G401 (cell line): ENCODE measurements at regions not wholly inside any gene's neighbourhood (a gene's known extent, or its start where the extent isn't known, plus 50 kb on each side); places are given as distances from the start of the nearest gene placed in this dataset.
"Not testable (repeated sequence)": the region's sequence is repeated elsewhere in the genome, so short reads cannot be mapped to it uniquely, and the experiment has no call there.

Experiments used
- DNase-seq: peaks from one replicate; pipeline ENCODE4 v3.0.0-alpha.2; 2015; ENCODE audit warnings: low spot score
- in situ Hi-C: cut with HindIII; loops from 2 replicates; pipeline ENCODE4 v1.10.0; 2016; ENCODE audit warnings: low sequenced_read_pairs, mixed read lengths

DNA sequence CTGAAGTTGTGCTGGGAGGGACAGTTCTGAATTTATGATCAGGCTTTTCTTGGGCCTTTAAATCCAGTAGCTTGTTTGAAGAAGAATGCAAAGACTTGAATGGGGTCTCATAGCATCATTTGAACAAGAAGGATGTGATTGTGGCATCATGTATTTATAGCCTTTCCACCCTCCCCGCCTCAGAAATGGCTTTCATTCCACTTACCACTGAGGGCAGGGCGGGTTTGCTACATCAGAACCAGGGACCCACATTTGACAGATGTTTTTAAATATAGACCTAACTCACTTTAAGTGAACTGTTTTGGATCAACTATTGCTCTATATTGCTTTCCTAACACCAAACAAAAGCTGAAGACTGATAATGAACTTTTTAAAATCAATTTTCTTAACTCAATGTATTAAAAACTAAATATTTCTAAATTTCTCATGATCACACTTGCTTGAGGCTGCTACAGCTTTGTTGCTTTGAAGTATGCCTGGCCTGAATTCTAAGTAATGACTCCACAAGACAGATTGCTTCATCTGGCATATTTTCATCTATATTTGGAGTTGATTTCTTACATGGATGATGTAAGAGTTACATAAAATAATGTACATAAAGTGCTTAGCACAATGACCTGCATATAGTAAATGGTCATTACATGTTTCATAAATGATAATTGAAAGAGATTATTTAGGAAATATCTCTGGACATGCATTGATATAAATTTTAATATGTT is 1552.9 kb upstream of the SLC39A10 start:
- in situ Hi-C loops = no loop called here
- DNase-seq = no peak

DNA sequence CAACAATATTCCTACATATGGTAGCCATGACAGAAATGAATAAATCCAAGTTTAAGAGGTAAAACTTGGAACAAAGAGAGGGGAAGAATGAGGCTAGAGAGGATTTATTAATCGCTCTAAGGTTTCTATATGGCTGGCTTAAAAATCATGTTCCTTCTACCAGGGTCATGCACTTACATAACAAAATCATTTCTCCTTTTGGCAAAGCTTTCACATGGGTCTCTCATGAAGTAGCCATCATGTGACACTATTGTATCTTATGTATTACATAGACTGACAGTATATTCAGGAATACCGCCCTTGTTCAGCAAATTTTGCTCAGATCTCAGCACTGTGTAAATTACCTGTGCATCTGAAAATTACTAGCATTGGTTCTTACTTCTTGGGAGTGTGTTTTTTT is 1554.5 kb upstream of the SLC39A10 start:
- DNase-seq = no peak
- in situ Hi-C loops = no loop called here

DNA sequence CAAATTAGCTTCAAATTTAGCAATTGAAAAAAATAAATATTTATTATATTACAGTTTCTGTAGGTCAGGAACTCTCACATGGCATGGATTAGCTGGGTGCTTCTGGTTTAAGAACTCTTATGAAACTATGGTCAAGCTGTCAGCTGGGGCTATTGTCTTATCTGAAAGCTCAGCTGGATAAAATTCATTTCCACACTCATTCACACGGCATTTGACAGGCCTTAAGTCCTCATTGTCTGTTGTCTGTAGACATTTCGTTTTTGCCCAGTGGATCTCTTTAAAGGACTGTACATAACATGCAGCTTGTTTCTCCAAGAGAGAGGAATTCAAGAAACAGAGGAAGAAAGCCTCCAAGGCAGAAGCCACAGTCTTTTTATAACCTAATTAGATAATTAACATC is 1556.8 kb upstream of the SLC39A10 start:
- in situ Hi-C loops = no loop called here

DNA sequence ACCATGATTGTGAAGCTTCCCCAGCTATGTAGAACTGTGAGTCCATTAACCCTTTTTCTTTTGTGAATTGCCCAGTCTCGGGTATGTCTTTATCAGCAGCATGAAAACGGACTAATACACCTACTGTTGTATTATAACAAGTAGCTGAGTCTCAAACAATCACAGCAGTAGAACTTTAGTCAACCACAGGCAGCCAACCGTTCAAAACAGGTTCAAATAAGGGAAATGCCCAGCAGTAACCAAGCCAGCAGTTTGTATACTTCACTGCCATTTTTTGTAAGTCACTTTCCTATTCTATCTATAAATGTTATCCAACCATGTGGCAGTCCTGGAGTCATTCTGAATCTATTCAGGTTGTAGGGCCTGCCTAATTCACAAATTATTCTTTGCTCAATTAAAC is 1560.6 kb upstream of the SLC39A10 start:
- in situ Hi-C loops = no loop called here
- no peak for DNase-seq

More for the DNA sequence above, 1556.8 kb upstream of the SLC39A10 start:
- DNase-seq = no peak

DNA sequence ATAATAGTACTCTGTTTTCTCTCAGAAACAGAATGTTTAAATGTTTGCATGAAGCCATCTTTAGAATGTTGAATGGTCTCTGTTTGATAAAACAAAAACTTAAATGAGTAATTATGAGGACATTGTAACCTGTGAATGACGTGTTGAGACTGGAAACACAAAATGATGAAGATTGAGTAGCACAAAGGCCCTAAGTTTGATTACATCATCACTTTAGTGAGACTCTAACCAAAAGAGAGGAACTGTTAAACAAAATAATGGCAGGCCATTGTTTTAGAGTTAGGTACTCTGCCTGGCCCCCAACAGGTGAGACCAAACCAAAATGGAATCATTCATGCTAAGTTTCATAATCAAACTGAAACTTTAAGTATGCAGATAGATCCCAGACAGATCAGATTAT is 1561.7 kb upstream of the SLC39A10 start:
- in situ Hi-C loops = no loop called here
- no peak for DNase-seq

DNA sequence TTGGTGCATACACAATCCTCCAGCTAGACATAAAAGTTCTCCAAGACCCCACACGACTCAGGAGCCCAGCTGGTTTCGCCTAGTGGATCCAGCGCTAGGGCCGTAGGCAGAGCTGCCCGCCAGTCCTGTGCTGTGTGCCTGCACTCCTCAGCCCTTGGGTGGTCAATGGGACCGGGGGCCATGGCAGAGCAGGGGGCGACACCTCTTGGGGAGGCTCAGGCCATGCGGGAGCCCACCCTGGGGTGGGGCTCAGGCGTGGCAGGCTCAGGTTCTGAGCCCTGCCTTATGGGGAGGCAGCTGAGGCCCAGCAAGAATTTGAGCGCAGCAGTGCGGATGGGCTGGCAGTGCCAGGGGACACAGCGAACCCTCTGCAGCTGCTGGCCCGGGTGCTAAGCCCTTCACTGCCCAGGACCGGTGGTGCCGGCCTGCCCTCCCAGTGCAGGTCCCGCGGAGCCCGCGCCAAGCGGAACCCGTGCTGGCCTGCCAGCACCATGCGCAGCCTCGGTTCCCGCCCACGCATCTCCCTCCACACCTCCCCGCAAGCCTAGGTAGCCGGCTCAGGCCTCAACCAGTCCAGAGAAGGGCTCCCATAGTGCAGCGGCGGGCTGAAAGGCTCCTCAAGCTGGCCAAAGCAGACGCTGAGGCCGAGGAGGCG is 1566.6 kb upstream of the SLC39A10 start:
- in situ Hi-C loops = no loop called here
- DNase-seq = no peak

DNA sequence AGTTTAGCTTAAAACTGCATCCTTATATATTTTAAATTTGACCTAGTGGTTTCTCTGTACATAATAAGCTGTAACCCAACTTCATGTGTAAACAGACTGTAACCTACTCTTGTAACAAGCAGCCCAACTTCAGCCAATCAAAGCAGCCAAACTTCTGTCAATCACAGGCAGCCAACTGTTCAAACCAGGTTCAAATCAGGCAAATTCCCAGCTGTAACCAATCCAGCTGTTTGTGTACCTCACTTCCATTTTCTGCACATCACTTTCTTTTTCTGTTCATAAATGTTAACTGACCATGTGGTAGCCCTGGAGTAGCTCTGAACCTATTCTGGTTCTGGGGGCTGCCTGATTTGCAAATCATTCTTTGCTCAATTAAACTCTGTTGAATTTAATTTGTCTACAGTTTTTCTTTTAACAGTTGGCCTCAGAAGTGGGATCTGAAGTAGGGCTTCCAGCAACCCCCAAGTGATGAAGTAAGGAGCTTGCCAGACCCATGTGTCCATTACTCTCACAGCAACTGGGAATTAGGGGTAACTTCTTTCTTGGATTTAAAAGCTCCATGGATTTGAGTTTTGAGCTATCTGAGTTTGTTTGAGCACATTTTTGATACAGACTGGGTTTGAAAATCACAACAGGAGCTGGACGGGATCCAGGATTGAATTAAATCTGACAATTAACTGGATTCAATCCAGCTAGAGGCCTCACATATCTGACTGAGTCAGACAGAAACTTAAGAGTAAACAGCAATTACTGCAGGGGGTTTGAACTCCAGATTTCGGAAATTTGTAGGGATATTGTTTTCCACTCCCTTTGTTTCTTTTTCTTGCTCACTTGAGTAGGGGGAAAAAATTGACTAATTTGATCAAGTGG is 1569.7 kb upstream of the SLC39A10 start:
- in situ Hi-C loops = no loop called here
- DNase-seq = no peak

DNA sequence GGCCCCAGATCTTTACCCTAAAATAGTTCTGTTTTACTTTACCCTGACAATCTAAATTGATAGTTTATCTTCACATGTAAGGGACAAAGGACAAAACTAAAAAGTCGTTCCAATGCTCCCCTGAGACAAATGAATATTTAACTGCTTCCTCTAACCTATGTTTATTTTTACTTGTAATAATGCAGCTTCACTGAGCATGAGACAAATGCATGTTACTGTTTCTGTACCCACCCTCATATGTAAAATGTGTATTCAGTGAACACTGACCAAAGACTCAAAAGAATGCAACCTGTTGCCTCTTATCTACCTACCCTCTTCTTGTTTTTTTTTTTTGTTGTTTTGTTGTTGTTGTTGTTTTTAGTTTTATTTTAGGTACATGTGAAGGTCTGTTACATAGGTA is 1570.9 kb upstream of the SLC39A10 start:
- in situ Hi-C loops = no loop called here
- no peak for DNase-seq

DNA sequence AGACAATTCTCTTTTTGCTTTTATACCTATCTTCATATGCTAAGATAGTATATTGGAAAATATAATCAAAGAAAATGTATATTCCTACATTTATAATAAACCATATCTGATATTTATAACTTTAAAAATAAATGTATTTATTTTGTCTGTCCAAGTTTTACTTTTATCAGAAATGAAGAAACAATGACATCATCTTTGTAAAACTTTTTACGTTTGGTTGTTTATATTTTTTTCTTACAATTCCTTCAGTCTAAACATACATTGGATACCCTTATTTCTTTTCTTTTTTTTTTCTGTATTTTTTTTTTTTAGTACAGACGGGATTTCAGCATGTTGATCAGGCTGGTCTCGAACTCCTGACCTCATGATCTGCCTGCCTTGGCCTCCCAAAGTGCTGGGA is 1577.0 kb upstream of the SLC39A10 start:
- in situ Hi-C loops = no loop called here
- no peak for DNase-seq

DNA sequence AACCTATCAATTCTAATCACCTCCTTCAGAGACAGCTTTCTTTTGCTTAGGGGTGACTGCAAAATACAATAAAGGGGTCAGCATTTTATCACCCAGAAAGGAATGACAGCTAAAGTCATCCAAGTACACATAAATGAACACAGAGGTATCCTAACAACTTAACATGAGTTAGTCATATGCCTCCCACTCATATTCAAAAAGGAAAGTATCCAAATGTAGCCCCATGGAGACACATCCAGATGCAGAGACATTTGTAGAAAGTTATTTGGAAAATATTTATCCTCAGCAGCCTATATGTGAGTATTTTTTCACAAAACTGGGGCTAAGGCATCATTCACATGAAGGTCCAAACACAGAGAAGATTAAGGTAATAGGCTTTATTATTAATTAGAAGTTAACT is 1579.7 kb upstream of the SLC39A10 start:
- no peak for DNase-seq
- in situ Hi-C loops = no loop called here

DNA sequence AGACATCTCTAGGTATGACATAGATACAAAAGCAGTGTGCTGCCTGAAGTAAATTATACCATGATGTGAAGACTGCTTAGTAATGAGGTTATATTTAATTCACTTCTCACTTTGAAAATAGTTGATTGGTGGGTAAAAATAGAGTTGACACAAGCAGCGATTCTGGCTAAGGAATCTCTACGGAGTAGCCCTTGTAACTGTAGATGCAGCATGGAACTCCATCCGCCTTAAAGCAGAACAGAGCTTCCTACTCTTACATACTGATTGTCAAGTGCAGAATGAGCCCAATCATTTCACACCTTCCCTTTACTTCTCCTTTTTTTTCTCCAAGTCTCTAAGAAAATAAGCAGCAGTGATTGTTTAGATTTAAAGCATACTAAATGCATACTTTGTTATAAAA is 1594.6 kb upstream of the SLC39A10 start:
- in situ Hi-C loops = no loop called here
- no peak for DNase-seq

DNA sequence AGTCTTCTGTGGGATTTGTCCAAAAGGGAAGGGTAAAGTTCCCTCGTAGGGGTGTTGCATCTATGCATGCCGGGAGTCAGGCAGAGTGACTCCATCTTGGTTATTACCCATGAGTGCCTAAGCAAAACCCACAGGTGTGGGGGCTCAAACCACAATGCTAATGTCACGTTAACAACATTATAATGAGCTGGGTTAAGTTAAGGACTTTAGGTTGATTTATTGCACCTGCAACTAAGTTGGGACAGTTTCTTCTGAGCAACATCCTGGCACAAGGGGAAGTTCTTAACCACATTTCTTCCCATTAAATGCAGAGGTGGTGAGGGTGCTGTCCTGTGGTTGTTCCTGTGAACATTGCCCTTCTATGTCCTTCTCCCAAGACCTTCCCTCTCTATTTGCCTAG is 1596.8 kb upstream of the SLC39A10 start:
- no peak for DNase-seq
- in situ Hi-C loops = no loop called here

DNA sequence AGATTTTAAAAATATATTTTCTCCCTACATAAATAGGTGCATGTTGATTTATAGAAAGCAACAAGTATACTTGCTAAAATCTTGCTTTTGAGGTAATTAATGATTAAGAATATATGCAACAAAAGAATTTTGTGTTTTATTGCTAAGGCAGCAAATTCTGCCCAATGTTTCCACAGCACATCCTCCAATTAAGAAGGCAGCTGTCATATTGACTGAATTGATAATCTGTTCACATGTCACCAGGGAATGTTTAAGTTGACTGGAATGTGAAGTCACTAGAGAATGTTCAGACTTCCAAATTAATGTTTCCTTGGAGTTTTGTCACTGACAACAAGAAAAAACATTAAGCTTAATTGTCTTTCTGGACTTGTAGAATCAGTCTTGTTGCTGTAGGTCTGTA is 1602.7 kb upstream of the SLC39A10 start:
- no peak for DNase-seq
- in situ Hi-C loops = no loop called here

DNA sequence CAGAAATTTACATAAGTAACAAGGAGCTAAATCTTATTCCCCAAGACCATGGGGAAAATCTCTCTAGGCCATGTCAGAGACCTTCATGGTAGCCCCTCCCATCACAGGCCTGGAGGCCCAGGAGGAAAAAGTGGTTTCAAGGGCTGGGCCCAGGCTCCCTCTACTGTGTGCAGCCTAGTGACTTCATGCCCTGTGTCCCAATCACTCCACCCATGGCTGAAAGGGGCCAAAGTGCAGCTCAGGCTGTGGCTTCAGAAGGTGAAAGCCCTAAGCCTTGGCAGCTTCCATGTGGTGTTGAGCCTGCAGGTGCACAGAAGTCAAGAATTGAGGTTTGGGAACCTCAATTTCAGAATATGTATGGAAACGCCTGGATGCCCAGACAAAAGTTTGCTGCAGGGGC is 1612.7 kb upstream of the SLC39A10 start:
- DNase-seq = no peak
- in situ Hi-C loops = no loop called here

DNA sequence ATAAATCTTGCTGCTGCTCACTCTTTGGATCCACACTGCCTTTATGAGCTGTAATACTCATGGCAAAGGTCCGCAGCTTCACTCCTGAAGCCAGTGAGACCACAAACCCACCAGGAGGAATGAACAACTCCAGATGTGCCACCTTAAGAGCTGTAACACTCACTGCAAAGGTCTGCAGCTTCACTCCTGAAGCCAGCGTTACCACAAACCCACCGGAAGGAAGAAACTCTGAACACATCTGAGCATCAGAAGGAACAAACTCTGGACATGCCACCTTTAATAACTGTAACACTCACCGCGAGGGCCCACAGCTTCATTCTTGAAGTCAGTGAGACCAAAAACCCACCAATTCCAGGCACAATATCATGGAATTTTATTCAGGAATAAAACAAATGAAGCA is 1635.9 kb upstream of the SLC39A10 start:
- in situ Hi-C loops = not testable (repeated sequence)

DNA sequence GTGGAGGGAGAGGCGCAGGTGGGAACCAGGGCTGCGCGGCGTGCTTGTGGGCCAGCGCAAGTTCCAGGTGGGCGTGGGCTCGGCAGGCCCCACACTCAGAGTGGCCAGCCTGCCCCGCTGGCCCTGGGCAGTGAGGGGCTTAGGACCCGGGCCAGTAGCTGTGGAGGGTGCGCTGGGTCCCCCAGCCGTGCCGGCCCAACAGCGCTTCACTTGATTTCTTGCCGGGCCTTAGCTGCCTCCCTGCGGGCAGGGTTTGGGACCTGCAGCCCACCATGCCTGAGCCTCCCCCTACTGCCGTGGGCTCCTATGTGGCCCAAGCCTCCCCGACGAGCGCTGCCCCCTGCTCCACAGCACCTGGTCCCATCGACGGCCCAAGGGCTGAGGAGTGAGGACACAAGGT is 1636.9 kb upstream of the SLC39A10 start:
- in situ Hi-C loops = no loop called here
- DNase-seq = no peak

More for the DNA sequence above, 1635.9 kb upstream of the SLC39A10 start:
- DNase-seq = not testable (repeated sequence)

DNA sequence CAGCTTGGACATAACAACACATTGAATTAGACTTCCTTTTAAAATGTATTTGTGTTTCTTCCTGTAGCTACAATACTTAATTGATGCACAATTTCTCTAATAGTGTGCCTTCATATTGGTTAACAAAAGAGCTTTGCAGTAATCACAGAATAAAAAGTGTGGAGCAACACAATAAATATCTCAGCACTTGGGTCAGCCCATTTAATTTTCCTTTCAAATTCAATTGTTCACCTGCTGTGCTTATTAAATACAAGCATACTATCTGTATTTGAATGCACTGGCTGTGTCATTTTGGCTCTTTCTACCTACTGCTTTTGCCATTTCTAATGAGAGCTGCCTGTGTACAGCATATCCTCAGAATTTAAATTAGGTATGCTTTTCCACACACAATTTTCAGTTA is 1641.3 kb upstream of the SLC39A10 start:
- in situ Hi-C loops = no loop called here
- DNase-seq = no peak

DNA sequence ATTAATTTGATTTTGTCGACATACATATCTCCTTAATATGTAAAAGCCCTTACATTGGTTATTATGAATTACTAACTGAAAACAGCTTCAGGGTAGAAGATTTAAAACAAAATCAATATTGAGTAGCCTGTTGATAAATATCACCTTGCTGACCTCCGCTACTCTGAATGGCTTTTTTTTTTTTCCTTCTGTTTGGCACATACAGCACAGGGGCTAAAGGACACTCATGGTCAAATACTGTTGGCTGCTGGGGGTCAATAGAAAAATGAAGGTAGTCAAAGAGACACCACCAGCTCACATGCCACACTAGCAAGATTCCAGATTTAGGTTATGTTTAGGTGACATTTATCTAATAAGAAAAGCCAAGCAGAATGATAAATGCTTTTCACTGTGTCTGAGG is 1642.4 kb upstream of the SLC39A10 start:
- in situ Hi-C loops = no loop called here
- DNase-seq = no peak

DNA sequence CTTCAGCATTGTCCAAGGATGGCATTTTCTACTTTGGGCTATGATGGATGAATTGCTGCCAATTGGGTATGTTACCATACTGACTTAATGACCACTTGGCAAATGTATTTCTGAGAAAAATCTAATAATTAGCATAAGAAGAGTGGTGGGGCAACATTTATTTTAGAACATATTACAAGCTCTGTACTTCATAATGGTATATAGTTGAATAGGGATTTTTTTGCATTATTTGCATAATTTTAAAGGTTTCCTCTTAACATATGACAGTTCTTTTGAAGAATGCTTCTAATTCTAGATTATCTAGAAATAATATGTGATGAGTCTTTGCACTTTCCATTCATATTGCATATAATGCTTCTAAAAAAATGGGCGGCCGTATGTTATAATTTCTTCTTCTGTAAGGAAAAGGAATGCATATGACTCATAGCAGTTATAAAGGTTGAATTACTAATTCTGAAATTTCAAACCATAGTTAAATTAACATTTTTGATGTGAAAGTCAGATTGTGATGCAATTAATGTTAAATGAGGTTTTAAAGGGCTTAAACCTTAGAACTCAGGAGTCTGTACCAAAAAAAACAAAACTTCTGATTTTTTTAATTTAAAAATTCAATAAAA is 1652.3 kb upstream of the SLC39A10 start:
- in situ Hi-C loops = no loop called here

DNA sequence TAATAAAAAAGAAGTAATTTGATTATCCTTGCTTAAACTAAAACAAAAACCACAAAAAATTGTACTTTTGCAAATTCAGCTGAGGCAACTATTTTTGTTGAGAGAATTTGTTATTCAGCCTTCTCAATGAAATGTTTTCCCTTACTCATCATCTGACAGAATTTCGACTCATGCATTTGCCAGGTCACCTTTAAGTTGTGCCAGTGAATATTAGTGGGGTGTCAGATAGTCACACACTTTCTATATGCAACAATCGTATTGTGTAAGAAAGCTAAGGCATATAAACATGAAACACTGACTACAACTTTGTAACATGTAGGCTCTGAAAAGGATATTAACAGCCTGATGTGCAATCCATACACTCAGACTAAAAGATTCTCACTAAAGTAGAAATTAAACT is 1653.1 kb upstream of the SLC39A10 start:
- DNase-seq = no peak
- in situ Hi-C loops = no loop called here

More for the DNA sequence above, 1652.3 kb upstream of the SLC39A10 start:
- DNase-seq = no peak
